ENCODE measurements at regions not wholly inside any gene's neighbourhood (a gene's known extent, or its start where the extent isn't known, plus 50 kb on each side); places are given as distances from the start of the nearest gene placed in this dataset.

GRCh38 chr2:121872651-121873050, 117.2 kb downstream of the TSN start:
- Histone ChIP-seq H3K27me3 (ENCODE audit: control insufficient read depth in 3 of 3, insufficient read depth in 3 of 3, low read length in 3 of 3) (peaks cover 0 to 4% (median 0%) of the 10 kb centered on the region in 3 donors), H3K36me3 (ENCODE audit: control insufficient read depth in 3 of 3, insufficient read depth in 3 of 3, low read length in 3 of 3) (no peaks in the 10 kb centered on the region), H3K27ac (ENCODE audit: low read depth, low read length) (no peak overlapping the region), H3K4me1 (ENCODE audit: control insufficient read depth in 3 of 3, insufficient read depth in 3 of 3, low read length in 3 of 3) (no peaks in the 10 kb centered on the region), H3K4me3 (ENCODE audit: low read length in 3 of 3) (no peak overlapping the region), H3K9me3 (ENCODE audit: control insufficient read depth in 3 of 3, low read length in 3 of 3) (no peaks in the 10 kb centered on the region), H3K9ac (ENCODE audit: low read depth in 1 of 3, low read length in 3 of 3) (no peak overlapping the region)

GRCh38 chr2:121873864-121874263, 118.4 kb downstream of the TSN start:
- no peak overlapping the region for H3K9ac ChIP-seq (ENCODE audit: low read depth in 1 of 3, low read length in 3 of 3)
- peaks cover 0 to 4% (median 0%) of the 10 kb centered on the region in 3 donors for H3K27me3 ChIP-seq (ENCODE audit: control insufficient read depth in 3 of 3, insufficient read depth in 3 of 3, low read length in 3 of 3)
- no peak overlapping the region for H3K27ac ChIP-seq (ENCODE audit: low read depth, low read length)
- no peaks in the 10 kb centered on the region for H3K9me3 ChIP-seq (ENCODE audit: control insufficient read depth in 3 of 3, low read length in 3 of 3)
- no peak overlapping the region for H3K4me3 ChIP-seq (ENCODE audit: low read length in 3 of 3)
- H3K36me3 ChIP-seq (ENCODE audit: control insufficient read depth in 3 of 3, insufficient read depth in 3 of 3, low read length in 3 of 3): no peaks in the 10 kb centered on the region
- no peaks in the 10 kb centered on the region for H3K4me1 ChIP-seq (ENCODE audit: control insufficient read depth in 3 of 3, insufficient read depth in 3 of 3, low read length in 3 of 3)

DNA sequence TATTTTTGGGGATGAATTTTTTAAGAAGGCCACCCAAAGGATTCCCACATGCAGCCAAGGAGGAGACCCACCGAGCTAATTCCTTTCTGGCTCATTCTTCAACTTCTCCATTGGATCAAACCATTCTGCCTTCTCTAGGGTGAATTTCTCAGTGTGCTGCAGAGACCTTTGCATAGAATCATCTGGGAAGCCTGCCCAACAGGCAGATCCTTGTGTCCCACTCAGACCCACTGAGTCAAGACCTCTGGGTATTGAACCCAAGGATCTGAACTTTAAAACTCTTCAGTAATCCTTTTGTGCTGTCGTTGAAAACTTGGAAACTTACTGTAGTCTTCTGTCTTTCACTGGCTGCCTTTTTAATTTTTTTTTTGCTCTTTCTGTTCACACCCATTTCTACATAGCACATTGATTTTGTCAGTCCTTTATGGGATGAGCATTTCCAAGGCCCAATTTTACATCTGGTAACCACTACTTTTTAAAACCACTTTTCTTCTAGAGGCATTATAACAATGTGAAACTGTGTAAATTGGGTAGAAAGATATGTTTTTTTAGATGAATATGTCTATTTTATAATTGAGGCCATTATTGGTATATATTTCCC, 120.2 kb downstream of the TSN start:
- Histone ChIP-seq H3K36me3 (ENCODE audit: control insufficient read depth in 3 of 3, insufficient read depth in 3 of 3, low read length in 3 of 3) (no peaks in the 10 kb centered on the region), H3K27ac (ENCODE audit: low read depth, low read length) (no peak overlapping the region), H3K9me3 (ENCODE audit: control insufficient read depth in 3 of 3, low read length in 3 of 3) (no peaks in the 10 kb centered on the region), H3K27me3 (ENCODE audit: control insufficient read depth in 3 of 3, insufficient read depth in 3 of 3, low read length in 3 of 3) (peaks cover 0 to 4% (median 0%) of the 10 kb centered on the region in 3 donors), H3K4me3 (ENCODE audit: low read length in 3 of 3) (no peak overlapping the region), H3K9ac (ENCODE audit: low read depth in 1 of 3, low read length in 3 of 3) (no peak overlapping the region), H3K4me1 (ENCODE audit: control insufficient read depth in 3 of 3, insufficient read depth in 3 of 3, low read length in 3 of 3) (no peaks in the 10 kb centered on the region)

DNA sequence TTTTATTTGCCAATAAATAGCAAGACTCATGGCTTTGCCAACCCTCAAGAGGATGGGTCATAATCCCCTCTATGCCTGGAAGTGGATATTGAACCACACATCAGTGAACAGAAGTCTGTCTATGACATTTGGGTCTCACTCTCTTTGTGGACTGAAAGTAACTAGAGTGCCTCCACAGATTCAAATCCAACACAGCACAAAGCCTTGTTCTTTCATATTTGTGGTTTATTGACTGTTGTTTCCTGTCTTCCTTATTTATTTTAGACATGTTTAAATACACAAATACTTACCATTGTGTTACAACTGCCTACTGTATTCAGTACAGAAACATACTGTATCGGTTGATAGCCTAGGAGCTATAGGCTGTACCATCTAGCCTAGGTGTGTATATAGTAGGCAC, 121.9 kb downstream of the TSN start:
- Histone ChIP-seq H3K4me3 (ENCODE audit: low read length in 3 of 3) (no peak overlapping the region), H3K9me3 (ENCODE audit: control insufficient read depth in 3 of 3, low read length in 3 of 3) (no peaks in the 10 kb centered on the region), H3K27ac (ENCODE audit: low read depth, low read length) (no peak overlapping the region), H3K4me1 (ENCODE audit: control insufficient read depth in 3 of 3, insufficient read depth in 3 of 3, low read length in 3 of 3) (no peaks in the 10 kb centered on the region), H3K27me3 (ENCODE audit: control insufficient read depth in 3 of 3, insufficient read depth in 3 of 3, low read length in 3 of 3) (peaks cover 0 to 10% (median 0%) of the 10 kb centered on the region in 3 donors), H3K9ac (ENCODE audit: low read depth in 1 of 3, low read length in 3 of 3) (no peak overlapping the region), H3K36me3 (ENCODE audit: control insufficient read depth in 3 of 3, insufficient read depth in 3 of 3, low read length in 3 of 3) (no peaks in the 10 kb centered on the region)

GRCh38 chr2:121880283-121880682, 124.8 kb downstream of the TSN start:
- no peaks in the 10 kb centered on the region for H3K36me3 ChIP-seq (ENCODE audit: control insufficient read depth in 3 of 3, insufficient read depth in 3 of 3, low read length in 3 of 3)
- H3K9ac ChIP-seq (ENCODE audit: low read depth in 1 of 3, low read length in 3 of 3): no peak overlapping the region
- H3K27ac ChIP-seq (ENCODE audit: low read depth, low read length): no peak overlapping the region
- peaks cover 0 to 6% (median 0%) of the 10 kb centered on the region in 3 donors for H3K27me3 ChIP-seq (ENCODE audit: control insufficient read depth in 3 of 3, insufficient read depth in 3 of 3, low read length in 3 of 3)
- H3K9me3 ChIP-seq (ENCODE audit: control insufficient read depth in 3 of 3, low read length in 3 of 3): no peaks in the 10 kb centered on the region
- no peak overlapping the region for H3K4me3 ChIP-seq (ENCODE audit: low read length in 3 of 3)
- H3K4me1 ChIP-seq (ENCODE audit: control insufficient read depth in 3 of 3, insufficient read depth in 3 of 3, low read length in 3 of 3): no peaks in the 10 kb centered on the region

GRCh38 chr2:121881038-121881437, 125.6 kb downstream of the TSN start:
- no peak overlapping the region for H3K9ac ChIP-seq (ENCODE audit: low read depth in 1 of 3, low read length in 3 of 3)
- peaks cover 0 to 6% (median 3%) of the 10 kb centered on the region in 3 donors for H3K27me3 ChIP-seq (ENCODE audit: control insufficient read depth in 3 of 3, insufficient read depth in 3 of 3, low read length in 3 of 3)
- no peak overlapping the region for H3K4me3 ChIP-seq (ENCODE audit: low read length in 3 of 3)
- no peaks in the 10 kb centered on the region for H3K36me3 ChIP-seq (ENCODE audit: control insufficient read depth in 3 of 3, insufficient read depth in 3 of 3, low read length in 3 of 3)
- H3K27ac ChIP-seq (ENCODE audit: low read depth, low read length): no peak overlapping the region
- H3K4me1 ChIP-seq (ENCODE audit: control insufficient read depth in 3 of 3, insufficient read depth in 3 of 3, low read length in 3 of 3): no peaks in the 10 kb centered on the region
- H3K9me3 ChIP-seq (ENCODE audit: control insufficient read depth in 3 of 3, low read length in 3 of 3): no peaks in the 10 kb centered on the region

DNA sequence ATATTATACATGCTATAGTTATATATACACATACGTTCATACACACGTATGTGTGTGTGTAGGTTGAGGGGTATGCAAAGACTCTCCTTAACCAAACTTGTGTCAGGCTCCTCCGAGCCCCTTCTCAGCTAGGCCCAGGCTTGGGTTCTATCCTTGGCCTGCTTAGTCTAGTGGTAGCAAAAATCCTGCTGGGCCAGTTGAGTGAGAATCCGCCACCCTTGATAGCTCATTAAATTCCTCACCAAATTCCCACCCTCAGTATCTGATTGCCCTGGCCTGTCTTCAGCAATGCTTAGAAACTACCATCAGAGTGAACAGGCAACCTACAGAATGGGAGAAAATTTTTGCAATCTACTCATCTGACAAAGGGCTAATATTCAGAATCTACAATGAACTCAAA, 126.5 kb downstream of the TSN start:
- no peak overlapping the region for H3K4me3 ChIP-seq (ENCODE audit: low read length in 3 of 3)
- no peaks in the 10 kb centered on the region for H3K36me3 ChIP-seq (ENCODE audit: control insufficient read depth in 3 of 3, insufficient read depth in 3 of 3, low read length in 3 of 3)
- H3K9ac ChIP-seq (ENCODE audit: low read depth in 1 of 3, low read length in 3 of 3): no peak overlapping the region
- H3K27me3 ChIP-seq (ENCODE audit: control insufficient read depth in 3 of 3, insufficient read depth in 3 of 3, low read length in 3 of 3): peaks cover 0 to 6% (median 4%) of the 10 kb centered on the region in 3 donors
- no peaks in the 10 kb centered on the region for H3K4me1 ChIP-seq (ENCODE audit: control insufficient read depth in 3 of 3, insufficient read depth in 3 of 3, low read length in 3 of 3)
- no peak overlapping the region for H3K27ac ChIP-seq (ENCODE audit: low read depth, low read length)
- no peaks in the 10 kb centered on the region for H3K9me3 ChIP-seq (ENCODE audit: control insufficient read depth in 3 of 3, low read length in 3 of 3)

- no peak overlapping the region for H3K4me3 ChIP-seq (ENCODE audit: low read length in 3 of 3)
- no peaks in the 10 kb centered on the region for H3K4me1 ChIP-seq (ENCODE audit: control insufficient read depth in 3 of 3, insufficient read depth in 3 of 3, low read length in 3 of 3)
- peaks cover 0 to 6% (median 4%) of the 10 kb centered on the region in 3 donors for H3K27me3 ChIP-seq (ENCODE audit: control insufficient read depth in 3 of 3, insufficient read depth in 3 of 3, low read length in 3 of 3)
- H3K27ac ChIP-seq (ENCODE audit: low read depth, low read length): no peak overlapping the region
- H3K9ac ChIP-seq (ENCODE audit: low read depth in 1 of 3, low read length in 3 of 3): no peak overlapping the region
- no peaks in the 10 kb centered on the region for H3K9me3 ChIP-seq (ENCODE audit: control insufficient read depth in 3 of 3, low read length in 3 of 3)
- no peaks in the 10 kb centered on the region for H3K36me3 ChIP-seq (ENCODE audit: control insufficient read depth in 3 of 3, insufficient read depth in 3 of 3, low read length in 3 of 3)
Observed at GRCh38 chr2:121884078-121884477, 128.6 kb downstream of the TSN start.

DNA sequence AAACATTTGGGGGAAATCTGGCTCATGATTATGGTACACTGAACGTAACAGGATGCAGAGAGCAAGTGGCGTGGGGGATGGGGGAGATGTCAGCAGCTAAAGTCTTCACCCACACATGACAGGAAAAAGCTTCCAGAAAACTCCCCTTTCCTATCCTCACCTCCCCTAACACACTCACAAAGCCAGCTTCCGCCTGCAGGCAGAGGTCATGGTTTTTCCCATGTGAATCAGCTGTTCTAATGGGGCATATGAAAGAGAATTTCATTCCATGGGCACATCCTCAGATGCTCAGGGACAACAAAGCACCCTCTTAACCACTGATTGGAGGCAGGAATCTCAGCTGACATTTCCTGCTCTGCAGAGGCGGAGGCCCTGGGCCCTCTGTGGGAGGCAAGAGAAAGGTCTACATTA, 129.1 kb downstream of the TSN start:
- H3K36me3 ChIP-seq (ENCODE audit: control insufficient read depth in 3 of 3, insufficient read depth in 3 of 3, low read length in 3 of 3): no peaks in the 10 kb centered on the region
- peaks cover 0 to 6% (median 4%) of the 10 kb centered on the region in 3 donors for H3K27me3 ChIP-seq (ENCODE audit: control insufficient read depth in 3 of 3, insufficient read depth in 3 of 3, low read length in 3 of 3)
- H3K27ac ChIP-seq (ENCODE audit: low read depth, low read length): no peak overlapping the region
- H3K4me3 ChIP-seq (ENCODE audit: low read length in 3 of 3): no peak overlapping the region
- H3K4me1 ChIP-seq (ENCODE audit: control insufficient read depth in 3 of 3, insufficient read depth in 3 of 3, low read length in 3 of 3): no peaks in the 10 kb centered on the region
- H3K9me3 ChIP-seq (ENCODE audit: control insufficient read depth in 3 of 3, low read length in 3 of 3): no peaks in the 10 kb centered on the region
- no peak overlapping the region for H3K9ac ChIP-seq (ENCODE audit: low read depth in 1 of 3, low read length in 3 of 3)

DNA sequence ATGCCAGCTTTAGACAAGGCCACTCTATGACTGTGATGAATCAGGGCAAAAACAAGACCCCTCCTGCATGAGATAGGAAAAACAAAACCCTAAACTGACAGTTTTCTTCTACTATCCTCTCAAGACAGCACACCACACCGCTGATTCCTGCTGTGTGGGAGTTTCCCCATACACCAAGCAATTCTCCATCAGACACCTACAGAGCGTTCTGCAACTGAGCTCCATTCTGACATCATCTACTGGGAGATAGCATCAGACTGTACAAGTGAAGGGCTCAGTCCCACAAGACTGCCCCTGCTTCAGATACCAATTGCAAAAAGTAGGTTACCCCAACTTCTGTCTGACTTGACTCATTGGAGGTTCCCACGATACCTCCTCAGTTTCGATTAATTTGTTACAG, 130.6 kb downstream of the TSN start:
- Histone ChIP-seq H3K4me3 (ENCODE audit: low read length in 3 of 3) (no peak overlapping the region), H3K9ac (ENCODE audit: low read depth in 1 of 3, low read length in 3 of 3) (no peak overlapping the region), H3K27ac (ENCODE audit: low read depth, low read length) (no peak overlapping the region), H3K36me3 (ENCODE audit: control insufficient read depth in 3 of 3, insufficient read depth in 3 of 3, low read length in 3 of 3) (no peaks in the 10 kb centered on the region), H3K4me1 (ENCODE audit: control insufficient read depth in 3 of 3, insufficient read depth in 3 of 3, low read length in 3 of 3) (no peaks in the 10 kb centered on the region), H3K27me3 (ENCODE audit: control insufficient read depth in 3 of 3, insufficient read depth in 3 of 3, low read length in 3 of 3) (peaks cover 0 to 4% (median 2%) of the 10 kb centered on the region in 3 donors), H3K9me3 (ENCODE audit: control insufficient read depth in 3 of 3, low read length in 3 of 3) (no peaks in the 10 kb centered on the region)

Data from skeletal muscle tissue (tissue), 3 donors.